ENCODE measurements at regions not wholly inside any gene's neighbourhood (a gene's known extent, or its start where the extent isn't known, plus 50 kb on each side); places are given as distances from the start of the nearest gene placed in this dataset.

GRCh38 chr9:38164659-38165221, 95.7 kb upstream of the SHB start:
- TF ChIP-seq CTCF (conservative IDR thresholded peaks at IDR 0.05) (no peak), ZFX (IDR thresholded peaks at IDR 0.05) (no peak)
